A549 (cell line): ENCODE measurements at regions not wholly inside any gene's neighbourhood (a gene's known extent, or its start where the extent isn't known, plus 50 kb on each side); places are given as distances from the start of the nearest gene placed in this dataset.

Source experiments
- ATAC-seq, 2 experiments: fragments of 200-7000 bp in 1 of 2; fragments of >200 bp in 1 of 2; cut with Nextera tagmentation in 1 of 2; cut with Tn5 transposase in 1 of 2; 3 replicates each; pipeline versions ENCODE4 v1.8.0 to v1.9.1; 2018 to 2020; ENCODE audit warnings: mild to moderate bottlenecking in 1 of 2, moderate library complexity in 1 of 2
- CTCF ChIA-PET: fragments of 300-600 bp; sonication (Branson Sonifier 250); formaldehyde crosslinking; extraction: SDS; loops from one replicate; lab custom pipeline; 2021; ENCODE audit warnings: antibody characterized with exemption, inconsistent platforms; lab: Yijun Ruan, JAX
- POLR2A ChIA-PET: fragments of 350-600 bp; formaldehyde crosslinking; extraction: SDS; loops from one replicate; lab custom pipeline; 2021; ENCODE audit warnings: antibody characterized with exemption, inconsistent platforms; lab: Yijun Ruan, JAX
- DNase-seq, 2 experiments: peaks; one replicate each; pipeline versions ENCODE4 v3.0.0 to v3.0.0-alpha.2; 2011 to 2016; ENCODE audit warnings: low read depth in 1 of 2, low spot score in 1 of 2
- FAIRE-seq: peaks from 2 replicates; lab custom pipeline; 2011; peaks lifted over from hg19 to GRCh38; lab: Jason Lieb, UNC
- H3K27ac ChIP-seq, 2 experiments: fragments of >200 bp; sonication (Bioruptor Twin); formaldehyde crosslinking; 3 replicates each; pipeline ENCODE4 v1.5.1; 2016 to 2017
- H3K4me1 ChIP-seq: fragments of >200 bp; sonication (Bioruptor Twin); formaldehyde crosslinking; 3 replicates; pipeline ENCODE4 v1.6.1; 2016
- H3K4me2 ChIP-seq: fragments of >200 bp; sonication (Bioruptor Twin); formaldehyde crosslinking; 3 replicates; pipeline ENCODE4 v1.6.1; 2016
- H3K4me3 ChIP-seq: fragments of >200 bp; sonication (Bioruptor Twin); formaldehyde crosslinking; 3 replicates; pipeline ENCODE4 v1.5.1; 2016
- H3K9me3 ChIP-seq: fragments of >200 bp; sonication (Bioruptor Twin); formaldehyde crosslinking; 3 replicates; pipeline ENCODE4 v1.6.1; 2016
- CBX8 ChIP-seq: fragments of 200-600 bp; sonication (generic); IDR thresholded peaks from 2 replicates; pipeline ENCODE4 v1.6.1; 2016
- CEBPB ChIP-seq, 2 experiments: fragments of >200 bp in 1 of 2; sonication (Bioruptor Twin) in 1 of 2; formaldehyde crosslinking in 1 of 2; IDR thresholded peaks; 2 replicates each; pipeline ENCODE4 v1.6.1; 2012 to 2016
- CHD2 ChIP-seq: fragments of 150-350 bp; IDR thresholded peaks from 2 replicates; pipeline ENCODE4 v1.6.1; 2014; ENCODE audit warnings: low read length; ENCODE audit not compliant: partially characterized antibody
- EHF ChIP-seq: fragments of 250-450 bp; sonication (Bioruptor Pico); IDR thresholded peaks from 2 replicates; pipeline ENCODE4 v1.5.0; 2020; ENCODE audit warnings: mild to moderate bottlenecking
- FOSL2 ChIP-seq, 2 experiments: fragments of 450-650 bp in 1 of 2; fragments of >200 bp in 1 of 2; sonication (Bioruptor Twin) in 1 of 2; formaldehyde crosslinking; IDR thresholded peaks; 2 replicates each; pipeline versions ENCODE4 v1.5.0 to v1.6.1; 2016 to 2020; ENCODE audit warnings: mild to moderate bottlenecking in 1 of 2, moderate library complexity in 1 of 2
- HOXA7 ChIP-seq: fragments of 250-450 bp; sonication (Bioruptor Pico); IDR thresholded peaks from 2 replicates; pipeline ENCODE4 v1.5.0; 2020; ENCODE audit warnings: mild to moderate bottlenecking, moderate library complexity
- HOXB13 ChIP-seq: fragments of 250-450 bp; sonication (Bioruptor Pico); IDR thresholded peaks from 2 replicates; pipeline ENCODE4 v1.5.0; 2020; ENCODE audit warnings: low read depth, mild to moderate bottlenecking, moderate library complexity
- JUN ChIP-seq, 2 experiments: fragments of >200 bp; sonication (Bioruptor Twin); formaldehyde crosslinking; IDR thresholded peaks; 2 replicates in 1 of 2; 3 replicates in 1 of 2; pipeline ENCODE4 v1.6.1; 2016 to 2017
- MYC ChIP-seq: IDR thresholded peaks from 2 replicates; pipeline ENCODE4 v1.6.1; 2012; ENCODE audit warnings: mild to moderate bottlenecking, inconsistent platforms, low read length, improper control_type of control experiment, borderline replicate concordance
- NR3C1 ChIP-seq: fragments of >200 bp; sonication (Bioruptor Twin); formaldehyde crosslinking; IDR thresholded peaks from 3 replicates; pipeline ENCODE4 v1.6.1; 2017
- PHF8 ChIP-seq: fragments of 200-600 bp; sonication (generic); IDR thresholded peaks from 2 replicates; pipeline ENCODE4 v1.6.1; 2016; ENCODE audit warnings: low read depth, mild to moderate bottlenecking, antibody characterized with exemption, moderate library complexity, borderline replicate concordance
- RAD21 ChIP-seq, 2 experiments: fragments of >200 bp in 1 of 2; sonication (Bioruptor Twin) in 1 of 2; formaldehyde crosslinking in 1 of 2; IDR thresholded peaks in 1 of 2; conservative IDR thresholded peaks in 1 of 2; 2 replicates in 1 of 2; 3 replicates in 1 of 2; pipeline ENCODE4 v1.6.1; 2012 to 2018; ENCODE audit warnings: inconsistent platforms in 1 of 2
- RNF2 ChIP-seq: fragments of 200-600 bp; sonication (generic); IDR thresholded peaks from 2 replicates; pipeline ENCODE4 v1.6.1; 2016; ENCODE audit warnings: low read depth, mild to moderate bottlenecking, antibody characterized with exemption, moderate library complexity, borderline replicate concordance
- SMC3 ChIP-seq: fragments of >200 bp; sonication (Bioruptor Twin); formaldehyde crosslinking; IDR thresholded peaks from 3 replicates; pipeline ENCODE4 v1.6.1; 2018; ENCODE audit warnings: inconsistent platforms
- TFCP2L1 ChIP-seq: fragments of 250-450 bp; sonication (Bioruptor Pico); IDR thresholded peaks from 2 replicates; pipeline ENCODE4 v1.5.0; 2021; ENCODE audit warnings: mild to moderate bottlenecking
- ZC3H11A ChIP-seq: fragments of 450-650 bp; IDR thresholded peaks from 2 replicates; pipeline ENCODE4 v1.6.1; 2014; ENCODE audit warnings: antibody characterized with exemption, mild to moderate bottlenecking
- ZFP36 ChIP-seq: fragments of 450-650 bp; IDR thresholded peaks from 2 replicates; pipeline ENCODE4 v1.6.1; 2014; ENCODE audit warnings: borderline replicate concordance; ENCODE audit not compliant: partially characterized antibody
- WGBS: methylation state at CpG from one replicate; pipeline ENCODE4 v1.1.6; 2017; ENCODE audit errors: missing lambda C conversion rate; 5-methylcytosine and 5-hydroxymethylcytosine counted together
- TF ChIP-seq, protein P1 (sequence below): IDR thresholded peaks from 2 replicates; pipeline ENCODE4 v1.6.1; 2012
- TF ChIP-seq, protein P2 (sequence below): fragments of >200 bp; sonication (Bioruptor Twin); formaldehyde crosslinking; IDR thresholded peaks from 3 replicates; pipeline ENCODE4 v1.5.1; 2016
- TF ChIP-seq, protein P3 (sequence below): fragments of 450-650 bp; IDR thresholded peaks from 2 replicates; pipeline ENCODE4 v1.6.1; 2014; ENCODE audit warnings: antibody characterized with exemption
- TF ChIP-seq, protein P4 (sequence below): fragments of 250-450 bp; sonication (Bioruptor Pico); IDR thresholded peaks from 2 replicates; pipeline ENCODE4 v1.5.0; 2020; ENCODE audit warnings: low read depth, mild to moderate bottlenecking, moderate library complexity

DNA sequence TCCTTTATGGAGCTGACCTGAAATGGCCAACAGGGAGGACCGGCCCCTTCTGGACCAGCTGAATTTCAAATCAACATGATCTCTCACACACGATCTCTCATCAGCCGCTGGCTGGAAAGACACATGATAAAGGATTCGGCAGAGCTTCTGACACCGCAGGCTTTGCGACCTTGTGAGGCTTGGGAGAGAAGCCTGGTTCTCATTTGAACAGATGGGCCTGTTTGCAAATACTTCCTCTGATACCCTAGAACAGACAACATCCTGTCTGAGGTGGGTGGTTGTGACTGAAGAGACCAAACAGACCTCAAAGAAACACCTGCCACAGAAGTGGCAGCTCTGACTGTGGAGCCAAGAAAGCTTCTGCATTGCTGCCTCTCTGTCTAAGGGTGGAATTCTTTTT, 77.9 kb upstream of the SDK2 start:
- no peak for DNase-seq
- CTCF ChIA-PET: interaction anchor here (1.4 to 2.6 kb wide), 2 partner anchors 11 to 15 kb away, joined by 3 to 21 read pairs; no protein-coding TSS in a partner anchor
- POLR2A ChIA-PET: no interaction called here
- H3K27ac ChIP-seq: no peak overlapping the region
- no peak overlapping the region for H3K4me2 ChIP-seq
- FAIRE-seq: no peak
- TF ChIP-seq SMC3 (no peak), TFCP2L1 (no peak), RAD21 (conservative IDR thresholded peaks at IDR 0.05 in 1 of 2, IDR thresholded peaks at IDR 0.05 in 1 of 2) (no peak), HOXB13 (no peak), FOSL2 (IDR thresholded peaks at IDR 0.05) (no peak), FOSL2 (CRISPR knock-in tag; IDR thresholded peaks at IDR 0.05) (no peak), NR3C1 (no peak), EHF (CRISPR knock-in tag) (no peak), ZFP36 (no peak), MYC (no peak), PHF8 (no peak), CHD2 (no peak), HOXA7 (CRISPR knock-in tag) (no peak), CEBPB (IDR thresholded peaks at IDR 0.05) (no peak), JUN (IDR thresholded peaks at IDR 0.05) (no peak)
- TF ChIP-seq, protein P1, sequence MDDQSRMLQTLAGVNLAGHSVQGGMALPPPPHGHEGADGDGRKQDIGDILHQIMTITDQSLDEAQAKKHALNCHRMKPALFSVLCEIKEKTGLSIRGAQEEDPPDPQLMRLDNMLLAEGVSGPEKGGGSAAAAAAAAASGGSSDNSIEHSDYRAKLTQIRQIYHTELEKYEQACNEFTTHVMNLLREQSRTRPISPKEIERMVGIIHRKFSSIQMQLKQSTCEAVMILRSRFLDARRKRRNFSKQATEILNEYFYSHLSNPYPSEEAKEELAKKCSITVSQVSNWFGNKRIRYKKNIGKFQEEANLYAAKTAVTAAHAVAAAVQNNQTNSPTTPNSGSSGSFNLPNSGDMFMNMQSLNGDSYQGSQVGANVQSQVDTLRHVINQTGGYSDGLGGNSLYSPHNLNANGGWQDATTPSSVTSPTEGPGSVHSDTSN: no peak
- TF ChIP-seq, protein P2, sequence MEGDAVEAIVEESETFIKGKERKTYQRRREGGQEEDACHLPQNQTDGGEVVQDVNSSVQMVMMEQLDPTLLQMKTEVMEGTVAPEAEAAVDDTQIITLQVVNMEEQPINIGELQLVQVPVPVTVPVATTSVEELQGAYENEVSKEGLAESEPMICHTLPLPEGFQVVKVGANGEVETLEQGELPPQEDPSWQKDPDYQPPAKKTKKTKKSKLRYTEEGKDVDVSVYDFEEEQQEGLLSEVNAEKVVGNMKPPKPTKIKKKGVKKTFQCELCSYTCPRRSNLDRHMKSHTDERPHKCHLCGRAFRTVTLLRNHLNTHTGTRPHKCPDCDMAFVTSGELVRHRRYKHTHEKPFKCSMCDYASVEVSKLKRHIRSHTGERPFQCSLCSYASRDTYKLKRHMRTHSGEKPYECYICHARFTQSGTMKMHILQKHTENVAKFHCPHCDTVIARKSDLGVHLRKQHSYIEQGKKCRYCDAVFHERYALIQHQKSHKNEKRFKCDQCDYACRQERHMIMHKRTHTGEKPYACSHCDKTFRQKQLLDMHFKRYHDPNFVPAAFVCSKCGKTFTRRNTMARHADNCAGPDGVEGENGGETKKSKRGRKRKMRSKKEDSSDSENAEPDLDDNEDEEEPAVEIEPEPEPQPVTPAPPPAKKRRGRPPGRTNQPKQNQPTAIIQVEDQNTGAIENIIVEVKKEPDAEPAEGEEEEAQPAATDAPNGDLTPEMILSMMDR: no peak
- H3K4me3 ChIP-seq: no peak overlapping the region
- WGBS: 72% methylated on average over 6 of the region's 6 CpGs
- ATAC-seq: no peak
- no peaks in the 10 kb centered on the region for H3K9me3 ChIP-seq
- no peaks in the 10 kb centered on the region for H3K4me1 ChIP-seq

DNA sequence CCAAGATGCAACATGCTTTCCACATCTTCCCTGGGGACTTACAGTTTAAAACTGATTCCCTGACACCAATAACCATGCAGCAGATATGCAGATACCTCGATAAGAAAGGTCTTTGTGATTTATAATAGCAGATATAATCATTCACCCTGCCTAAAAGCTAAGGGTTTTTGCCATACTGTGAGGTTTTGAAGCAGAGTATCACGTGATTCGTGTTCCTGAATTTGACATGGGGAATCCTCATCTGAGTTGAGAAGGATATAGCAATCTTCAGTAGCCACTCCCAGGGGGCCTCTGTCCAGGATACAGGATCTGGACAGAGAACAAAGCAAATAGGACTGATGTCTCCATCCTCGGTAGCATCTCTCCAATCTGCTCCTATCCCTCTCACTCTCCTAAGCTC, 79.1 kb upstream of the SDK2 start:
- DNase-seq: no peak
- H3K27ac ChIP-seq: no peak overlapping the region
- no peak for TF ChIP-seq ZC3H11A
- TF ChIP-seq, protein P2: no peak
- TF ChIP-seq, protein P3, sequence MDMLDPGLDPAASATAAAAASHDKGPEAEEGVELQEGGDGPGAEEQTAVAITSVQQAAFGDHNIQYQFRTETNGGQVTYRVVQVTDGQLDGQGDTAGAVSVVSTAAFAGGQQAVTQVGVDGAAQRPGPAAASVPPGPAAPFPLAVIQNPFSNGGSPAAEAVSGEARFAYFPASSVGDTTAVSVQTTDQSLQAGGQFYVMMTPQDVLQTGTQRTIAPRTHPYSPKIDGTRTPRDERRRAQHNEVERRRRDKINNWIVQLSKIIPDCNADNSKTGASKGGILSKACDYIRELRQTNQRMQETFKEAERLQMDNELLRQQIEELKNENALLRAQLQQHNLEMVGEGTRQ: no peak; the same call in 1 of the 2 replicates
- no peak for TF ChIP-seq CBX8
- TF ChIP-seq, protein P4, sequence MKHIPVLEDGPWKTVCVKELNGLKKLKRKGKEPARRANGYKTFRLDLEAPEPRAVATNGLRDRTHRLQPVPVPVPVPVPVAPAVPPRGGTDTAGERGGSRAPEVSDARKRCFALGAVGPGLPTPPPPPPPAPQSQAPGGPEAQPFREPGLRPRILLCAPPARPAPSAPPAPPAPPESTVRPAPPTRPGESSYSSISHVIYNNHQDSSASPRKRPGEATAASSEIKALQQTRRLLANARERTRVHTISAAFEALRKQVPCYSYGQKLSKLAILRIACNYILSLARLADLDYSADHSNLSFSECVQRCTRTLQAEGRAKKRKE: no peak
- no peak for TF ChIP-seq RNF2
- TF ChIP-seq, all 56 proteins: peak for 0
- no peaks in the 10 kb centered on the region for H3K9me3 ChIP-seq
- no peak overlapping the region for H3K4me2 ChIP-seq
- no peaks in the 10 kb centered on the region for H3K4me1 ChIP-seq
- WGBS: 30% methylated on average over 4 of the region's 4 CpGs
- FAIRE-seq: no peak
- ChIA-PET CTCF (interaction anchor here (0.9 to 2.6 kb wide), 3 partner anchors 12 to 17 kb away, joined by 3 to 21 read pairs (median 4); no protein-coding TSS in a partner anchor), POLR2A (no interaction called here)
- no peak overlapping the region for H3K4me3 ChIP-seq
- ATAC-seq: no peak
